DND-41 (cell line): ENCODE measurements at regions not wholly inside any gene's neighbourhood (a gene's known extent, or its start where the extent isn't known, plus 50 kb on each side); places are given as distances from the start of the nearest gene placed in this dataset.

Experiments used
- CTCF ChIP-seq: IDR thresholded peaks from 2 replicates; pipeline ENCODE4 v1.5.1; 2012; ENCODE audit warnings: borderline replicate concordance, low read length, moderate library complexity, mild to moderate bottlenecking; ENCODE audit not compliant: poor library complexity, severe bottlenecking; ENCODE audit errors: extremely low read depth
- EZH2 ChIP-seq: IDR thresholded peaks from 3 replicates; pipeline ENCODE4 v1.6.1; 2012; ENCODE audit warnings: borderline replicate concordance, low read depth, mild to moderate bottlenecking, moderate library complexity, low read length, inconsistent platforms; ENCODE audit not compliant: severe bottlenecking

- no peak for TF ChIP-seq CTCF
- no peak for TF ChIP-seq EZH2
Observed at GRCh38 chrX:97897998-97898397, 1014.3 kb downstream of the RPA4 start.
